T-helper 1 cell (primary cell): ENCODE measurements at regions not wholly inside any gene's neighbourhood (a gene's known extent, or its start where the extent isn't known, plus 50 kb on each side); places are given as distances from the start of the nearest gene placed in this dataset.

Experiments used
- DNase-seq, 5 donors: peaks; one replicate each; pipeline ENCODE4 v3.0.0-alpha.2; 2012 to 2020

DNA sequence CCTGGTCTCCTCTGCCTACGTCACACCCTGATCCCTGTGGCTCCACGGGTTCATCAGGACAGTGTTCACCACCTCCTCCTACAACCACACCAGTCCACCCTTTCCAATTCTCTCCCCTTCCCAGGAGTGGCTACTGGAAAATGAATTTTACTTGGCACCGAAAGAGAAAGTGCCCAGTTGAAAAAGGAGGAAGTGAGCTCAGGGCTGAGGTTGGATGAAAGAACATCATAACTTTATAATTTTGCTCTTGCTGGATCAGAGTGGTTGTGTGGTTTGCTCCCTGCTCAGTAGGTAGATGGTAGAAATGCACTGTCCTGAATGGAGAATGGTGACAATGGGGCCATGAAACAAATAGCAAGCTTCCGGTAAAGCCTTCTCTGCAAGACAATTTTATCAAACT is 140.3 kb upstream of the DDX18 start:
- no peak for DNase-seq

DNA sequence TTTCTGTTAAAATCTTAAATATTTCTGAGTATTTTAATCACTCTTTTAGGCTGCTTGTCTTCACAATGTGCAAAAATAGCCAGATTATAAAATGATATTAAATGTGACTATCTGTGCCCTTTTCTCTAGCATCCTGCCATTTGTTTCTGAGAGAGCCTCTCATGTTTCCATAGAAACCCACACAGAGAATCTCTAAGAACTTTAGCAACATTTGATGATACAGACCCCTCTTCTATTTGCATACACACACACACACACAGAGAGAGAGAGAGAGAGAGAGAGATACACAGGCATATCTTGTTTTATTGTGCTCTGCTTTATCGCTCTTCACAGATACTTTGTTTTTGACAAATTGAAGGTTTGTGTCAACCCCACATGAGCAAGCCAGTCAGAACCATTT is 134.5 kb upstream of the DDX18 start:
- DNase-seq: no peak

DNA sequence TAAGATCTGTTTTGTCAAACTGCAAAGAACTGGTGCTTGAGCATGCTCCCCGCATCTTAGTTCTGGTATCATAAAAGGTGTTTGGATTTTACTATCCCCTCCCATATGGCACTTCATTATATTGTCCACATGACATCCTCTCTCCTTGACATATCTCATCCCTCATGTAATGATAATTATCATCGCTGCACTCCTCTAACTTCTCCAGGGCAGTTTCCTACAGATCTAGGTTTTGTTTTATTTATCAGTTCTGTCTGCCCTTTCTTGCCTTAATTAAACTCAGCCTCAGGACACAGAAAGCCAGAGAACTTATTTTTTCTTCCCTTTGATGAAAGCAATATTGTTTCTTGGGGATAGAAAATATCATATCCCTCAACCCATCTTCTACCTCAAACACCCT is 129.6 kb upstream of the DDX18 start:
- DNase-seq: no peak

DNA sequence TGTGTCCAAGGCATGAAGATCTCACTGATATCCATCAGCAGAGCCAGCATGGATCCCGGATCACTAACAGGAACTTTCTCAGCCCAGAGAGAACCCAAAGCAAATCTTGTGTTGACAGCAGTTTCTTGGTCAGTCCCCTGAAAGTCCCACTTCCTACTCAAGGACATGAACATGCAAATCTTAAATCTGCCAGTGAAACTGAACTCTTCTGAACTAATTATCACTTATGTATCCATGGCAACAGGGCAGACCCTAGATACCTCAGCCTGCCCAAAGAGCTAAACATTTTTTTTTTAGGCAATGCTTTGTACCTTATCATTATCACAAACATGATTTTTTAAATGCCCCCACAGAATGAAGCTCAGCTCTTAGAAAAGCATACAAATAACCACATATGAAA is 127.8 kb upstream of the DDX18 start:
- no peak for DNase-seq

DNA sequence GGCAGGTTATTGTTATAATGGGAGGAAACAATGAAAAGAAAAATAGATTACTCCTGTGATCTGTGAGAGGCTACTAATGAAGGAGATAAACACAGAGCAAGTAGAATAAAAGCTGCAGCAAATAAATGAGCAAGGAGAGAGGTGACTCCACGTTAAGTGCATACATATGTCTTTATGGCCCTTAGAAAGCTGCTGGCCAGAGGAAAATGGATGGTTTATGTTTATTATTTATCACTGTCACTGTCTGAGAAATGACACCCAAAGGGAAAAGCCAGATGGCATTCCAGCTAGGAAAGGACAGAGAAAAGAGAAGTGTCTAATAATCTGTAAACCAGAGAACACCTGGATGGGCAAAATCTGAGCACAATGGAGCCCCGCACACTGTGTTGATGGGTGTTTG is 122.9 kb upstream of the DDX18 start:
- DNase-seq: no peak

DNA sequence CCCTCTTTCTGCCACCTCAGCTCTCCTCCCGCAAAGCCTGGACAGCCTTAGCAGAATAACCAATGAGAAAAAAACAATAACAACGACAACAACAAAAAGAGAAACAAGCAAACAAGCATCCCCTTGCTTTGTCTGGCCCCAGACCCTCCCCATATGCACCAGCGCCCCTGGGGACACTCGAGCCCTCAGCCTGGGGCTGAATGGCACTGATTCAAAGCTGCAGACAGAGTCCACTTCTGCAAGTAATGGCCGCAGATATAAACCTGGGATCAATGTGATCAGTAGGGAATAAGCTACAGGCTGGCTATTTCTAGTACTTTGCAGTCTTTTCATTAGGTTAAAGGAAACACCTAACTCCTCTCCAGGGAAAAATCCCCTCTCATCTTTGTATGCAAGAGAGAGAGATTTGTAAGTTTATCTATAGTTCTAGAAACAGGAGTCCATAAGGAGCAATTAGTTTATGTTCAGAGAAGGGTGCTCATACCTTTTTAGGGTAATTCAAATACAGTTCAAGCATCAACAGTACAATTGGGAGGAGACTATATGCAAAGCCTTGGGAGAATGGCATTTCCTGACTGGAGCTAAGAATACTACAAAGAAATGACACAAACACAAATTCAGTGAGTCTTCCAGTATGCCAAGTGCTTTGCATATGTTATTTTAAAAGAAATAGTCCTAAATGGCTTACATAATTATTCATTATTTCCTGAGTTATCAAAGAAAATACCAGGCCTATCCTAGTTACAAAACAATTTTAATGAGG is 122.3 kb upstream of the DDX18 start:
- no peak for DNase-seq

DNA sequence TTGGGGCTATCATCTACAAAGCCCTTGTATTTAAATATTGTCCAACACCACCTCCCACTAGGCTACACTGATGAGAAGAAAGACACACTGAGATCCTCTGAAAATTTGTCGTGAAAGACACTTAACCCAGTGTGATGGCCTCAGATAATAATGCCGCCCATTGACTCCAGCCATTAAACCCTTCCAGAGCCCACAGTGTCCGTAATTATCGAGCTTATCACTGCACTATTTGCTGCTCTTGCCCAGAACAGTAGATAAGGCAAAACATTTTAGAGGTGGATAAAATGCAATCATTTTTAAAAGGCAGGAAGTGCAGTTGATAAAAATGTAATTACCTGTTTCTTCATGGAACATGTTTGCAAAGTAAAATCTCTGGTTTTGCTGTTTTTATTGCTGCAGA is 121.3 kb upstream of the DDX18 start:
- DNase-seq: no peak

DNA sequence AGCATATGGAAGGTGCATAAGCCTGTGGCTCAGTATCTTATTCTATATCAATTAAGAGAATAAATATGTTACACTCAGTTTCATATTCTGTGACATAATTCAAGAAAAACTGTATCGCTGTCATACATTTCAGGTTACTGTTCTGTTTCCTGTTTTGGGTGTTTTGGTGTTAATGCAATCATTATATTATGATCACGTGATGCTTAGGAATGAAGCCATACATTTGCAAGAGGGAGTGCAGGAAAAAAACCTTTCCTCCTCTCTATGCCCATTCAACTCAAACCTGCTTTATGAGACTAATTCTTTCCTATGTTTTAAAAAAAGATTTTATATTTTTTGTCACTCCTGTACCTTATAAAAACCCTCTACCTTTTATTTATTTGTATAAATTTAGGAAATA is 120.8 kb upstream of the DDX18 start:
- no peak for DNase-seq

DNA sequence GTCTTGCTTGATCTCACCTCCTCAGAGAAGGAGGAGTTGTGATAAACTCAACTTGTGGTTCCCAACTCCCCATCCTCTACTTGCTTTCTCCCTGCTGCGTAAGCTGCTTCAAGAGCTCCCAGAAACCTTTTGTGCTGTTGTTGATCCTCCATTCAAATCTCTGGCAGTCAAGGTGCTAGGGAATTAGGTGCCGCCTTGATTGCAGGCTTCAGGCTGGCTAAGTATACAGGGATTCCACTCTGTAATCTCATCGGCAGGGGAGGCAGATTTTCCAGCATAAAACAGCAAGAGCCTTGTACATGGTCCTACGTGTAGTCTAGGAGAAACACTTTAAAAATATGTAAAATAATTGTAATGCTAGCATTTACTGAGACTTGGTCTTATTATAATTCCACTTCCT is 116.2 kb upstream of the DDX18 start:
- DNase-seq: no peak

DNA sequence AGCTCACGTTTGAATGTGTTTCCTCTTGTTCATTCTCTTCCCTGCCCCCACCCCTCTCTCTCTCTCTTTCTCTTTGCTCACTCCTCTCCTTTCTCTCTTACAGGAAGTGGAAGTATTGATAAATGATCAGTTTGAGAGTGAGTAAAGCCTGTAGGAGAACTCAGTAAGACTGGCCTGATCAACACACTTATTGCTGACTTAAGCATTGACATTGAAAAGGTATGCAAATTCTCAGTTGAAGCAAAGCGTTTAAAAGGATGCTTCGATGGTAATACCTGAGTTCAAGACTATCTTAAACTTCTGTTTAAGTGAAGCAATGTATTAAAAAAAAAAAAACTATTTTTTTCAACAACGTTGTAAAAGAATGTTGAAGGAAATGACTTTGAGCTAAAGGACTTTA is 115.7 kb upstream of the DDX18 start:
- no peak for DNase-seq

DNA sequence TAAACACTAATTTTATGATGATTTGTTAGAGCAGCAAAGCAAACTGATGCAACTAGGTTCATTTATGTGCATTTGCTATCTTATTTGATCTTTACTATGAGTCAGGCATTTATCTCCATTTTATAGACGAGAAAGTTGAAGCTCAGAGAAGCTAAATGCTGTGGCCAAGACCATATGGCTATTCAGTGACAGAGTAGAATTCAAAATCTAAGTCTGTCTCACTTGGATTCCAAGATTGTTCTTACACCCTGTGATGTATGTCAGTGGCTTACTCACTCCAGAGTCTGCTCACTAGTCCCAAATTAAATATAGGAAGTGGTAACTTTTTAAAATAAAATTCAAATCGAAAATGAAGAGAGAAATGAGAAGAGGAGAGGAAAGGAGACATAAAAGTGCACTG is 114.0 kb upstream of the DDX18 start:
- no peak for DNase-seq

DNA sequence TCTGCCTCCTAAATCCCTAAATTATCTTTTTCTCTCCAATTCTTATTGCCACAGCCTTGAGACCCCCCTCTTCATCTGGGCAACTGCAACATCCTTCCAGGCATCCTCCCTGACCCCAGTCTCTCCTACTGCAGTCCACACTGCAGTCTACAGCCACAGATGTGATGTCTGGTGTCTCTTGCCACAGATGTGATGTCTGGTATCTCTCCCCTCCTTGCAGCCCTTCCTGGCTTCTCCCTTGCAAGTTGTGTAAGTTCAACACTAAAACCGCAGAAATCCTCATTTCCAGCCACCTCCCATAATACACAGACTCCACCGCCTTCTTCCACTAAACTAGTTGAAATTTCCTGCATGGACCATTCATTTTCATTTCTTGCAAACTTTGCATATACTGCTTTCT is 113.1 kb upstream of the DDX18 start:
- no peak for DNase-seq

DNA sequence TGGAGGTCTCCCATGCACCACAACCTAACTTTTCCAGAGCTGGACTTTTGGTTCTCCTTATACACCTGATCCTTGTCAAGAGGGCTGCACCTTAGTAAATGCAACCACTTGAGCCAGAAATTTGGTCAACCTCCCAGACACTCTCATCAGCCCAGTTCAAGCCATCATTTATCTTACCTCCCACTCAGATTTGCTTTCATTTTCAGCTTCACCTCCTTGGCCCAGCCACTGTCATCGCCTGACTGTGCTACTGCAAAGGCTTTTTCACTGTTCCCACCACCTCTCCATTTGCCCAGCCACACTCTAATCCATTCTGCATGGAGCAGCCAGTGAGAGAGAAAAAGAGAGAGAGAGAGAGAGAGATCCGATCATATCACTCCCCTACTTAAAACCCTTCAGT is 112.4 kb upstream of the DDX18 start:
- DNase-seq: no peak

DNA sequence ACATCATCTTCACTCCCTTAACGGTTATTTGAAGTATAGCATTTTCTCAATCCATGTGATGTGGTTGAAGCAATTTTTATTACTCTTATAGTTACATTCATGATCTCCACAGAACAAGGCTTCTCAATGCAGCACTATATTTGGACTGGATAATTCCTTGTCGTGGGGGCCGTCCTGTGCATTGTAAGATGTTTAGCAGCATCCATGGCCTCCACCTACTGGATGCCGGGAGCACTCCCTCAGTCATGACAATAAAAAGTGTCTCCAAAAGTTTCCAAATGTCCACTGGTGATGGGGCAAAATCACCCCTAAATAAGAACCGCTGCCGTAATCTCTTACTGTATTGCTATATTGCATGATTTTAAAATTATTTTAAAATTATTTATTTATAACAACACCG is 110.6 kb upstream of the DDX18 start:
- no peak for DNase-seq

DNA sequence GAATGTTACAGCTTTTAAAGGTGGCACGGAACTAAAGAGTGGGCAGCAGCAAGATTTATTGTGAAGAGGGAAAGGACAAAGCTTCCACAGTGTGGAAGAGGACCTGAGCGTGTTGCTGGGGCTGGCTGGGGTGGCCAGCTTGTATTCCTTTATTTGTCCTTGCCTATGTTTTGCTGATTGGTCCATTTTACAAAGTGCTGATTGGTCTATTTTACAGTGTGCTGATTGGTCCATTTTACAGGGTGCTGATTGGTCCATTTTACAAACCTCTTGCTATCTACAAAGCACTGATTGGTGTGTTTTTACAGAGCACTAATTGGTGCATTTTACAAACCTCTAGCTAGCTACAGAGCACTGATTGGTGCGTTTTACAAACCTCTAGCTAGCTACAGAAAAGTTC is 109.7 kb upstream of the DDX18 start:
- no peak for DNase-seq

DNA sequence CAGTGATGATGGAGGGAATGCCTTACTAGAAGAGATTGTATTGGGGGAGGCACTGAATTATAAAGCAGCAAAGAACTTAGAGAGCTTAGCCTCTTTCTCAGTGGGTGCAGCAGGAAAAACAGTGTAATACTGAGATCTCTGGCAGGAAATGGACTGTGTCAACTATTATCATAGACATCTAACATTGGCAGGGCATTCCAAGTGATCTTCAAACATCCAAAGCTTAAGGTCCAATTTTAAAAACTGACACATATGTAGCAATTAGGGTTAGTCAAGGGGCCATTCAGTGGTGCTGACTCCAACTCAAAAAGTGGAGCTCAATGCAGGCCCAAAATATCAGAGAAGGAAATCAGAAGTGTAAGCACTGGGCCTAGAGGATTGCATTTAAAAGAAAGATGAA is 106.6 kb upstream of the DDX18 start:
- DNase-seq: no peak

DNA sequence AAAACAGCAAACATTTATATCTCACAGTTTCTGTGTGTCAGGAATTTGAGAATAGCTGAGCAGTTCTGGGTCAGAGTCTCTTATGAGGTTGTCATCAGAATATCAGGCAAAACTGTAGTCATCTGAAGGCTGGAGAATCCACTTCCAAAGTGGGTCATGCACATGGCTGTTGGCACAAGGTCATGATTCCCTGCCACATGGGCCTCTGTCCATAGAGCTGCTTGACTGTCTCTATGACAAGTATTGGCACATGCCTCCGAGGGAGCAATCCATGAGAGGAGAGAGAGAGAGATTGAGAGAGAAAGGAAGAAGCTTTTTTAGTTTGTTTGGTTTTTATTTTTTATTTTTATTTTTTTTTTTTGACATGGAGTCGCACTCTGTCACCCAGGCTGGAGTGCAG is 101.8 kb upstream of the DDX18 start:
- DNase-seq: no peak

DNA sequence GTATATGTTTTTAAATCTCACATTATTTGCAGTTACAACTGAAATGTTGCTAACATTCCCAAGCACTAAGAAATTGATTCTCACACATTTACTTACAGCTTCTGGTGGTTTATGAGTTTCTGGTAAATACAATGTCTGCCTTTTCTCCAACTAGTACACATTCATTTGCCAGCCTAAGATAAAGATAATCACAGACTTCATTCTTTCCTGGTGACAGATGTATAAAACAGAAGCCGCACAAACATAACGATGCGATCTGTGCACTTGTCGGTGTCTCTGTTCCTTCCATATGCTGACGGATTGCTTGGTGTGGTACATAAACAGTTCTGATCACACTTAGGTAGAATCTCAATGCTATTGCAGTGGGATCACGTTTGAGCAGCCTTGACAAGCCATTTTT is 100.4 kb upstream of the DDX18 start:
- DNase-seq: no peak

DNA sequence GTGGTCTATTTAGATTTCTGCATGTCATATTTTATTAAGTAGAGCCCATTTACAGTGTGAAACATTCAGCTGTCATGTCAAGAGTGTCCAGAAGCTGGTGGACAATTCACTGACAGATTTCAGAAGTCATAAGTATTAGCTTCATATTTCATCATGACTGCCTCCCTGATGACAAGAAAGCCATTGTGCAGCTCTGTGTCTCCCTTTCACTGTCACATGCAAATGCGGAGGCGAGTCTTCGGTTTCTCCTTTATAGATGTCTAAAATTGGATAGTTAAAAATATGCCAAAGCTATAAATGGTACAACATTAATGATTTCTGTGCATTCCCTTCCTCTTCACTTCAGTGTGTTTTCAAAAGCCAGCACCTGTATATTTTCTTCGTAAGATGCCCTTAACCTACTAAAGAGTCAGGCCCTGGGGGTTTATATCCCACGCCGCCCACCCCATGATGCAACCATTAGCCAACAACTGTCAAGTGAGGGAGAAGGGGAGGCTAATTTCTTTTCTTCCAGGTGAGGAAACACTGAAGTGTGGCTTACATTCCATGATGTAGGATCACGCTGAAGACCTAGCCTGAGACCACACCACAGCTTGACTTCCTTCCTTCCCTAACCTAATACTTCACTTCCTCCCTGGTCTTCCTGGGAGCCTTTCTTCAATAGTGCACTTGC is 99.6 kb upstream of the DDX18 start:
- DNase-seq: no peak

DNA sequence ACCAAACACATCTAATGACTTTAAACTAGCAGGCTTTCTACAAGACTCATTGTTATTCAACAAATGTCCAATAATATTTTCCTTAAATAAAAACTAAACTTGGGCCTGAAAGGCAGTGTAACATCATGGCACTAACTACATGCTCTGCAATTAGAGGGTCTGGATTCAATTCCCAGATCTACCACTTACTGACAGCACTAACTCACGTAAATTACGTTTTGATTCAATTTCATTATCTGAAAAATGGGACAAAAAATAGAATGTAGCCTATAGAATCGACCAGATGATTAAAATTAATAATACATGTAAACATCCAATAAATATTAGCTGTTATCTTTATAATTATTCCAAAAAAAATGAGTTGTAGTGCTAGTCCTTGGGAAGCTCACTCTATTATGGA is 98.0 kb upstream of the DDX18 start:
- no peak for DNase-seq

DNA sequence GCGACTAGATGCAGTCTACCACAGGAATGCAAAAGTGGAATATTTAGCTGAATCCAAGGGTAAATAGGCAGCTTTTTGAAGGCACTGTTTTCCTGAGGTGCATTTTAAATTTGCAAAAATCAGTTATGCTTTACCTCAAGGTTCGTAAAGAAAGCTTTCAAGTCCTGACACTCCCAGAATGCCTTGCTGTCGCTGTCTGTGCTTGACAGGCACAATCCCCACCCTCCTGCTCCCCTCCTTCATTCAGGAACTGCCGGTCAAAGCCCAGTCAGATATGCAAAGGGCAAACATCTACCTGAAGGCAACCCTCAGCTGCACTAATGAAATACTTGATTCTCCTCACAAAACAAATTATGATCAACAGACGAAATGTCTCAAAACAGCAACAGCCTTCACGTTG is 97.4 kb upstream of the DDX18 start:
- no peak for DNase-seq

DNA sequence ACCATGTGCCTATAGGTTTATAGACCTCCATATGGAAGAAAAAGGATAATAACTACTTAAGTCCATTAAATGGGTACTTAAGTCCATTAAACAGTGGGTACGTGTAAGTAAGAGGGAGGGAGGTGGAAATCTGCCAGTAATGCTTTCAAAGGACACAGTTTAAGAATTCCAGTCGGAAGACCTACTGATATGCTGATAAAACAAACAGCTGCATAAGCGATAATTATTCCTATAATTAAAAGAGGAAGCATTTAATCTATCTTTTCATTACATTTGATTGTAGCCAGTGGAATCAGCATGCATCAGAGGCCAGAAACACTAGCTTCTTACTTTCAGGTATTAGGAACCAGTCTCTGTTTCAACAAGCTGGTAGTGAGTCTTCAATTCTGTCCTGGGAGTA is 96.4 kb upstream of the DDX18 start:
- DNase-seq: no peak

DNA sequence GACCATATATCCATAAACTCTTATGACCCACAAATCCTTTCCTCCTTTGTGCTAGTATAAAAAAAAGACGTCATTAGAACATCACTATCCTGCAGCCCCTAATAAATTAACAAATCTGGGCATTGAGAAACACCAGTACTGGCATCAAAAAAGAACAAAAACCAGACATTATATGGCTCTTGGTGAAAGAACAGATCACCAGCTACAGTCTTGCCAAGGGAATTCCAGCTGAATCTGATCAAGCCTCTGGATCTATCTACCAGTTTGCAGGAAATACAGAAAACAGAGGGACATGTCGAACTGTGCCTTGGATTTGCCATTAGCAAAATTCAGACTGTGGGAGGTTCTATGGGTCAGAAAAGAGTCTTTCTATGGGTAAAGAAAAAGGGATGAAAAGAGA is 93.7 kb upstream of the DDX18 start:
- DNase-seq: no peak

DNA sequence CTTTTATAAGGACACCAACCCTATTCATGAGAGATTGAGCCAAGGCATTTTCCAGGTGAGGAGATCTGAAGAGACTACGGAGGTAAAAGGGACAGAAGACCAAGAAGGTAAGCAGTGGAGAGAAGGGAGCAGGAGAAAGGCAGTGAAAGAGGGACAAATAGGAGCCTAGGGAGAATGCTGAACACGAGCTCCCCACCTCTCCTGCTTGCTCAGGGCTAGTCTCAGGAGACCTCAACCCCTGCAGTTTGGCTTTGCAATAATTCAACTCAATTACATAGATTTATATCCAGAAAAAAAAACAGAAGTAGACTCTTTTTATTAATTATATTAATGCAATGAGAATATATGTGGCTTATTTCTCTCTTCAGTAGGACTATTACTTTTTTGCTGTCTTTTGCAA is 91.0 kb upstream of the DDX18 start:
- no peak for DNase-seq

DNA sequence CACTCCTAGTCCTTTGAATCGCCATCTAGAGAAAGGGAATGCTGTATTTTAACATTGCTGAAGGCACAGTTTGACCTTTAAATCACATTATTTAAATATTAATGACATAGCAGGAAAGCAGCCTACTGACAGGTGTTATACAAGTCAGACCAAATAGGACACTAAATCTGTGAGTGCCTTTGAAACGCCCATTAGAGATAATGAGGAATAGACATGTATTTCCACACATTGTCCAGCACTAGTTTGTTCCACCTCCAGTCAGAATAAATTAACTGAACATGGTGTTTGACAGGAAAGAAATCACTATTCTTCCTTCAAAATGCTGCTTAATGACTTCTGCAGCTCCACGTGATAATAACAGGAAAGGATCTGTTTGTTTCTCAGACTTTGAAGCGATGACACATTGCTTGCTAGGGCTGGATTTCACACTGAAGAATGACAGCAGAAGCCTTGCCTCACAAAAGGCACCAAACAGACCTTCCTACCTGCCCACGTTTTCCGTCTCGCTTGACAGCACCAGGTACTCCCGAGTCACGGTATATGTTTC is 90.5 kb upstream of the DDX18 start:
- DNase-seq: no peak
